22Rv1 (cell line): ENCODE measurements at regions not wholly inside any gene's neighbourhood (a gene's known extent, or its start where the extent isn't known, plus 50 kb on each side); places are given as distances from the start of the nearest gene placed in this dataset.

Experiments
- ZFX ChIP-seq: fragments of 450-650 bp; IDR thresholded peaks from 2 replicates; pipeline ENCODE4 v1.6.1; 2017; ENCODE audit warnings: antibody characterized with exemption, borderline replicate concordance
- TF ChIP-seq, protein P1 (sequence below): fragments of 450-650 bp; IDR thresholded peaks from 2 replicates; pipeline ENCODE4 v1.5.1; 2017; ENCODE audit warnings: mild to moderate bottlenecking

DNA sequence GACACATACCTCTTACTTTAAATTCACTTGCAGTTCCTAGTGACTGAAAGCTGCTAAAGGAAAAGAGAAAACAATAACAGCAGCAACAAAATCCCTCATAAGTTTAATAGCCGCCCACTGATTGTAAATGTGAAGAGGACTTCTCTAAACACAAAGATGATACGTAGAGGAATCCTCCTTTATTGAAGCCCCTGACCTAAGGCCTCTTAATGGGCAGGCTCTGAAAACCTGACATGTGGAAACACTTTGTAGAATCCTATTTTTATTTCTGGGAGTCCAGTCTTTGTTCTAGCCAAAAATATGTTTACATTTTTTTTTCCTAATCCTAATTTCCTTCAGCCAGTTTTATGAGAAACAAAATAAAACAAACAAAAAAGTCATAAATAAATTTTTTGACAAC, 1277.7 kb upstream of the CELF4 start:
- TF ChIP-seq ZFX: no peak
- TF ChIP-seq, protein P1, sequence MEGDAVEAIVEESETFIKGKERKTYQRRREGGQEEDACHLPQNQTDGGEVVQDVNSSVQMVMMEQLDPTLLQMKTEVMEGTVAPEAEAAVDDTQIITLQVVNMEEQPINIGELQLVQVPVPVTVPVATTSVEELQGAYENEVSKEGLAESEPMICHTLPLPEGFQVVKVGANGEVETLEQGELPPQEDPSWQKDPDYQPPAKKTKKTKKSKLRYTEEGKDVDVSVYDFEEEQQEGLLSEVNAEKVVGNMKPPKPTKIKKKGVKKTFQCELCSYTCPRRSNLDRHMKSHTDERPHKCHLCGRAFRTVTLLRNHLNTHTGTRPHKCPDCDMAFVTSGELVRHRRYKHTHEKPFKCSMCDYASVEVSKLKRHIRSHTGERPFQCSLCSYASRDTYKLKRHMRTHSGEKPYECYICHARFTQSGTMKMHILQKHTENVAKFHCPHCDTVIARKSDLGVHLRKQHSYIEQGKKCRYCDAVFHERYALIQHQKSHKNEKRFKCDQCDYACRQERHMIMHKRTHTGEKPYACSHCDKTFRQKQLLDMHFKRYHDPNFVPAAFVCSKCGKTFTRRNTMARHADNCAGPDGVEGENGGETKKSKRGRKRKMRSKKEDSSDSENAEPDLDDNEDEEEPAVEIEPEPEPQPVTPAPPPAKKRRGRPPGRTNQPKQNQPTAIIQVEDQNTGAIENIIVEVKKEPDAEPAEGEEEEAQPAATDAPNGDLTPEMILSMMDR: no peak
